ENCODE measurements at regions not wholly inside any gene's neighbourhood (a gene's known extent, or its start where the extent isn't known, plus 50 kb on each side); places are given as distances from the start of the nearest gene placed in this dataset.

DNA sequence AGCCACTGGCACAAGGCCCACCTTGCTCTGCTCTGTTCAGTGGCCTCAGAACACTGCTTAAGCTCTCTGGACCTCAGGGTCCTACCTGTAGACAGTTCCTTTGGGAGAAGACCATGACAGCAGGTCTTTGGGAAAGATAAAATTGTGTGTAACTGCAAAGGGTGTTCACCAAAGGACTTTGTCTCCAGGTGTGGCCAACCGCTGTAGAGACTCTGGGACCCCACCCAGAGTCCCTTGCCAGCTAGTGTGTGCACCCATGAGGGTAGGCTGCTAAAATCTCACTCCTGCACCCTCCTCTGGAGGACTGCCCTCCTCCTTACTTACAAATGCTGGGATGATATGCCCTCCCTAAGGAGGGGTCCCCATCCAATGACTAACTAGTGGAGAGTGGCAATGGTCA, 211.2 kb downstream of the TSHZ3 start:
- CTCF ChIA-PET, result interaction anchor here (0.8 kb wide), 1 partner anchor 13 kb away, joined by 3 read pairs; no protein-coding TSS in a partner anchor
- POLR2A ChIA-PET, result no interaction called here
- no peaks in the 10 kb centered on the region for H3K36me3 ChIP-seq (ENCODE audit: control insufficient read depth, insufficient read depth, low read length)
- no peak overlapping the region for H3K4me3 ChIP-seq (ENCODE audit: low read depth, low read length)
- TF ChIP-seq, protein P1, sequence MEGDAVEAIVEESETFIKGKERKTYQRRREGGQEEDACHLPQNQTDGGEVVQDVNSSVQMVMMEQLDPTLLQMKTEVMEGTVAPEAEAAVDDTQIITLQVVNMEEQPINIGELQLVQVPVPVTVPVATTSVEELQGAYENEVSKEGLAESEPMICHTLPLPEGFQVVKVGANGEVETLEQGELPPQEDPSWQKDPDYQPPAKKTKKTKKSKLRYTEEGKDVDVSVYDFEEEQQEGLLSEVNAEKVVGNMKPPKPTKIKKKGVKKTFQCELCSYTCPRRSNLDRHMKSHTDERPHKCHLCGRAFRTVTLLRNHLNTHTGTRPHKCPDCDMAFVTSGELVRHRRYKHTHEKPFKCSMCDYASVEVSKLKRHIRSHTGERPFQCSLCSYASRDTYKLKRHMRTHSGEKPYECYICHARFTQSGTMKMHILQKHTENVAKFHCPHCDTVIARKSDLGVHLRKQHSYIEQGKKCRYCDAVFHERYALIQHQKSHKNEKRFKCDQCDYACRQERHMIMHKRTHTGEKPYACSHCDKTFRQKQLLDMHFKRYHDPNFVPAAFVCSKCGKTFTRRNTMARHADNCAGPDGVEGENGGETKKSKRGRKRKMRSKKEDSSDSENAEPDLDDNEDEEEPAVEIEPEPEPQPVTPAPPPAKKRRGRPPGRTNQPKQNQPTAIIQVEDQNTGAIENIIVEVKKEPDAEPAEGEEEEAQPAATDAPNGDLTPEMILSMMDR (IDR thresholded peaks at IDR 0.05; ENCODE audit: insufficient read depth, low read depth, low read length), result no peak
- H3K27me3 ChIP-seq (ENCODE audit: control insufficient read depth, insufficient read depth, low read length), result no peaks in the 10 kb centered on the region
- DNase-seq (ENCODE audit: low read depth), result no peak

DNA sequence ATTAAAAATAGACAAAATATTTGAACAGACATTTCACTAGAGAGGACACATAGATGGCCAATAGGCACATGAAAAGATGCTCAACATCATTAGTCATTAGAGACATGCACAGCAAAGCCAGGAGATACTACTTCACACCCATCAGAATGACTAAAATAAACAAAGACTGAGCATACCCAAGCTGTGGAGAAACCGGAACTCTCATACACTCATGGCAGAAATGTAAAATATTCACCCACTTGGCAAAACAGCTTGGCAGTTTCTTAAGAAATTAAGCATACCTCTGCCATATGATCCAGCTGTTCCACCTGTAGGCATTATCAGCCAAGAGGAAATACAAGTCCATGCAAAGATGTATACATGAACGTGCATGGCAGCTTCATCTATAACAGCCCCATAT, 213.4 kb downstream of the TSHZ3 start:
- POLR2A ChIA-PET, result no interaction called here
- no peak overlapping the region for H3K4me3 ChIP-seq (ENCODE audit: low read depth, low read length)
- TF ChIP-seq, protein P1 (IDR thresholded peaks at IDR 0.05; ENCODE audit: insufficient read depth, low read depth, low read length), result no peak
- no peaks in the 10 kb centered on the region for H3K36me3 ChIP-seq (ENCODE audit: control insufficient read depth, insufficient read depth, low read length)
- H3K27me3 ChIP-seq (ENCODE audit: control insufficient read depth, insufficient read depth, low read length), result no peaks in the 10 kb centered on the region
- peak; percentile 26 for DNase-seq (ENCODE audit: low read depth)
- CTCF ChIA-PET, result interaction anchor here (0.8 to 1.3 kb wide), 2 partner anchors 81 to 205 kb away, joined by 3 read pairs; no protein-coding TSS in a partner anchor

DNA sequence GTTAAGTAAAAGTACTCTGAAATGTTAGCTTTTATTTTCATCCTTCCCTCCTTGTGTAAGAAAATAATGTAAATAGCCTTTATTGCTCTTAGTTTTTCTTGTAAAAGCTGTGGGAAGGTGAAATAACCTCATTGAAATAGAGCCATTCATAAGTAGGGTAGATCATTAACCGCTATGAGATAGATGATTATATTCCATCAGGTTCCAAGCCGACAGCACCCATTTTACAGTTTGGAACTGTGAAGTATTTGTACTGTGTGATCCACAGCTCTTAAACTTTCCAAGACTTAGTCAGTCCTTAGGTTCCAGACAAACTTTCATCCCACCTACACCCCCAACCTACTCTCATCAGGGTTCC, 216.5 kb downstream of the TSHZ3 start:
- POLR2A ChIA-PET, result no interaction called here
- no peaks in the 10 kb centered on the region for H3K36me3 ChIP-seq (ENCODE audit: control insufficient read depth, insufficient read depth, low read length)
- DNase-seq (ENCODE audit: low read depth), result no peak
- H3K27me3 ChIP-seq (ENCODE audit: control insufficient read depth, insufficient read depth, low read length), result no peaks in the 10 kb centered on the region
- TF ChIP-seq, protein P1 (IDR thresholded peaks at IDR 0.05; ENCODE audit: insufficient read depth, low read depth, low read length), result no peak
- CTCF ChIA-PET, result interaction anchor here (1.1 kb wide), 1 partner anchor 10 kb away, joined by 3 read pairs; no protein-coding TSS in a partner anchor
- no peak overlapping the region for H3K4me3 ChIP-seq (ENCODE audit: low read depth, low read length)

DNA sequence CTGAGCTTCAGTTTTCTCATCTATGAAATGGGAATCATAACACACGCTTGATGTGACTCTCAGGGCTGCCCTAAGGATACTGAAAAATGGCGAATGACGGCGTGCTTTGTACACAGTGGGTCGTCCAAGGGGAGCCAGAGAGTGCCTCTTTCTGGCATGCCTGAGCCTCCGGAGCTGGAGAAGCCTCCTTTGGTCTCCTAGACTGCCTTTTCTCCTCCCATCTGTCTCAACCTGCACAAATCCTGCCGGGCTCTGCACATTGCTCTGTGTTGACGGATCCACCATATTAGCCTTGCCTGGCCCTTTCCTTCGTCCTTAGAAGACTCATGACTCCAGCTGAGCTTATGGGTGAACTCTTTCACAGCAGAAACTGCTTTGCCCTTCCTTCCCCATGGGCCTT, 220.9 kb downstream of the TSHZ3 start:
- no peak for DNase-seq (ENCODE audit: low read depth)
- Histone ChIP-seq H3K36me3 (ENCODE audit: control insufficient read depth, insufficient read depth, low read length) (no peaks in the 10 kb centered on the region), H3K27me3 (ENCODE audit: control insufficient read depth, insufficient read depth, low read length) (no peaks in the 10 kb centered on the region), H3K4me3 (ENCODE audit: low read depth, low read length) (no peak overlapping the region)
- POLR2A ChIA-PET, result interaction anchor here (0.6 kb wide), 1 partner anchor 212 kb away, joined by 4 read pairs; no protein-coding TSS in a partner anchor
- TF ChIP-seq, protein P1 (IDR thresholded peaks at IDR 0.05; ENCODE audit: insufficient read depth, low read depth, low read length), result no peak
- CTCF ChIA-PET, result interaction anchor here (0.6 to 0.8 kb wide), 3 partner anchors 14 to 332 kb away, joined by 3 read pairs; no protein-coding TSS in a partner anchor

DNA sequence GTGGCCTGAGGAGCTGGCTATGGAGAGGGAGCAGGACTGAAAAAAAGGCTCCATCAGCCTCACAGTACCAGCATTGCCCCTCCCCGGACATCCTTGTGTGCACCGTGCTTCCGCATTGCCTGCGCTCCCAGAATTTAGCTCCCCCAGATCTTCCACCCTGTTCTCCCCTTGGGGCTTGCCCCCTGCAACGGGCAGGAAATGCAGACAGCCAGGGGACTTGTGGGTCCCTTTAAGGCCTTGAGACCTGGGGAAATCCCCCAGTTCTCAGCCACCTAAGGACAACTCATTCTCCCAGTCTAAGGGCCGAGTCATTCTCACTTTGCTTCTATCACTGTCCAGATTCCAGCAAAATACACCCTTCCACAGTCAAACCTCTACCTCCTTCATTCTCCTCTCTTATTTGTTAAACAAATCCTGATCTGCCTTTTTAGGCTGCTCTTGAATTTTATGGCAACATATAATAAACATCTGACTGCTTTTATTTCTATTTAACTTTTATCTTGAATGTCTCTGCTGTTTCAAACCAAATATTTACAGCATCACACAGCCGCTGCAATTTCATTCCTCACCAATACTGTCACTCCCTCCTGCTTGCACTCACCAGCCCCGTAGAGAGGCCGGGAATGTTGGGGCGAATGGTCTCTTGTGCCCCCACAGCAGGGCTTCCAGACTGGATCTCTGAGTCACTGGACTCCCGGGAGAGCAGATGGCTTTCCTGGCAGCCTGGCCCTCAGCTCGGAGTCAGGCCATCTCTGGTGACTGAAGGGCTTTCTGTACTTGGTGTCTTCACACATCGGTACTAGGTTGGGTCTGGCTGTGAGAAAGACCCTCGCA, 221.9 kb downstream of the TSHZ3 start:
- H3K27me3 ChIP-seq (ENCODE audit: control insufficient read depth, insufficient read depth, low read length), result no peaks in the 10 kb centered on the region
- POLR2A ChIA-PET, result interaction anchor here (0.6 kb wide), 1 partner anchor 213 kb away, joined by 4 read pairs; no protein-coding TSS in a partner anchor
- CTCF ChIA-PET, result interaction anchor here (0.6 kb wide), 2 partner anchors 219 to 333 kb away, joined by 3 read pairs; no protein-coding TSS in a partner anchor
- TF ChIP-seq, protein P1 (IDR thresholded peaks at IDR 0.05; ENCODE audit: insufficient read depth, low read depth, low read length), result no peak
- no peaks in the 10 kb centered on the region for H3K36me3 ChIP-seq (ENCODE audit: control insufficient read depth, insufficient read depth, low read length)
- no peak overlapping the region for H3K4me3 ChIP-seq (ENCODE audit: low read depth, low read length)
- peak; percentile 94 for DNase-seq (ENCODE audit: low read depth)
